ENCODE measurements at regions not wholly inside any gene's neighbourhood (a gene's known extent, or its start where the extent isn't known, plus 50 kb on each side); places are given as distances from the start of the nearest gene placed in this dataset.

DNA sequence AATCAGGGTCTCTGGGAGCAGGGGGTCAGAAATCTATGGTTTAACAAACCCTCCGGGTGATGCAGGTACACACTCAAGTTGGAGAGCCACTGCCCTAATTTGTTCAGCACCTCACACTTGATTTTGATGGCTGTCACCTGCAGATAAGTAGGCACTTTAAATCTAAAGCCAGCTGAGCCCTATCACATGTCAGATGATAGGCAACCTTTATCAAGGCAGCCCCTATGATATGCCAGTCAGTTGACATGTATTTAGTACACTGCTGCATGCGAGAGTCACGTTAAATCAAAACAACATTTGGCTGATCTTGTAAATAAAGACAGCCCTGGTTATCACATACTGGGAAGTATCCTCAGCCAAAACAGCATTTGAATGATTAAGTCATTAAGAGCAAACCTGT, 104.4 kb upstream of the MCTP2 start (continued):
- TF ChIP-seq, protein P1, sequence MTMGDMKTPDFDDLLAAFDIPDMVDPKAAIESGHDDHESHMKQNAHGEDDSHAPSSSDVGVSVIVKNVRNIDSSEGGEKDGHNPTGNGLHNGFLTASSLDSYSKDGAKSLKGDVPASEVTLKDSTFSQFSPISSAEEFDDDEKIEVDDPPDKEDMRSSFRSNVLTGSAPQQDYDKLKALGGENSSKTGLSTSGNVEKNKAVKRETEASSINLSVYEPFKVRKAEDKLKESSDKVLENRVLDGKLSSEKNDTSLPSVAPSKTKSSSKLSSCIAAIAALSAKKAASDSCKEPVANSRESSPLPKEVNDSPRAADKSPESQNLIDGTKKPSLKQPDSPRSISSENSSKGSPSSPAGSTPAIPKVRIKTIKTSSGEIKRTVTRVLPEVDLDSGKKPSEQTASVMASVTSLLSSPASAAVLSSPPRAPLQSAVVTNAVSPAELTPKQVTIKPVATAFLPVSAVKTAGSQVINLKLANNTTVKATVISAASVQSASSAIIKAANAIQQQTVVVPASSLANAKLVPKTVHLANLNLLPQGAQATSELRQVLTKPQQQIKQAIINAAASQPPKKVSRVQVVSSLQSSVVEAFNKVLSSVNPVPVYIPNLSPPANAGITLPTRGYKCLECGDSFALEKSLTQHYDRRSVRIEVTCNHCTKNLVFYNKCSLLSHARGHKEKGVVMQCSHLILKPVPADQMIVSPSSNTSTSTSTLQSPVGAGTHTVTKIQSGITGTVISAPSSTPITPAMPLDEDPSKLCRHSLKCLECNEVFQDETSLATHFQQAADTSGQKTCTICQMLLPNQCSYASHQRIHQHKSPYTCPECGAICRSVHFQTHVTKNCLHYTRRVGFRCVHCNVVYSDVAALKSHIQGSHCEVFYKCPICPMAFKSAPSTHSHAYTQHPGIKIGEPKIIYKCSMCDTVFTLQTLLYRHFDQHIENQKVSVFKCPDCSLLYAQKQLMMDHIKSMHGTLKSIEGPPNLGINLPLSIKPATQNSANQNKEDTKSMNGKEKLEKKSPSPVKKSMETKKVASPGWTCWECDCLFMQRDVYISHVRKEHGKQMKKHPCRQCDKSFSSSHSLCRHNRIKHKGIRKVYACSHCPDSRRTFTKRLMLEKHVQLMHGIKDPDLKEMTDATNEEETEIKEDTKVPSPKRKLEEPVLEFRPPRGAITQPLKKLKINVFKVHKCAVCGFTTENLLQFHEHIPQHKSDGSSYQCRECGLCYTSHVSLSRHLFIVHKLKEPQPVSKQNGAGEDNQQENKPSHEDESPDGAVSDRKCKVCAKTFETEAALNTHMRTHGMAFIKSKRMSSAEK (CRISPR knock-in tag; IDR thresholded peaks at IDR 0.05; ENCODE audit: borderline replicate concordance): no peak
- TF ChIP-seq, protein P2, sequence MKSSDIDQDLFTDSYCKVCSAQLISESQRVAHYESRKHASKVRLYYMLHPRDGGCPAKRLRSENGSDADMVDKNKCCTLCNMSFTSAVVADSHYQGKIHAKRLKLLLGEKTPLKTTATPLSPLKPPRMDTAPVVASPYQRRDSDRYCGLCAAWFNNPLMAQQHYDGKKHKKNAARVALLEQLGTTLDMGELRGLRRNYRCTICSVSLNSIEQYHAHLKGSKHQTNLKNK (CRISPR knock-in tag; IDR thresholded peaks at IDR 0.05): no peak
- TF ChIP-seq ZNF138 (CRISPR knock-in tag; conservative IDR thresholded peaks at IDR 0.05) (no peak), NR2C2 (CRISPR knock-in tag; IDR thresholded peaks at IDR 0.05) (no peak), SMAD4 (CRISPR knock-in tag; IDR thresholded peaks at IDR 0.05) (no peak), FOXK1 (CRISPR knock-in tag; IDR thresholded peaks at IDR 0.05) (no peak), RELA (CRISPR knock-in tag; IDR thresholded peaks at IDR 0.05; ENCODE audit: borderline replicate concordance) (no peak), JUN (CRISPR knock-in tag; IDR thresholded peaks at IDR 0.05) (no peak)
- TF ChIP-seq, protein P3, sequence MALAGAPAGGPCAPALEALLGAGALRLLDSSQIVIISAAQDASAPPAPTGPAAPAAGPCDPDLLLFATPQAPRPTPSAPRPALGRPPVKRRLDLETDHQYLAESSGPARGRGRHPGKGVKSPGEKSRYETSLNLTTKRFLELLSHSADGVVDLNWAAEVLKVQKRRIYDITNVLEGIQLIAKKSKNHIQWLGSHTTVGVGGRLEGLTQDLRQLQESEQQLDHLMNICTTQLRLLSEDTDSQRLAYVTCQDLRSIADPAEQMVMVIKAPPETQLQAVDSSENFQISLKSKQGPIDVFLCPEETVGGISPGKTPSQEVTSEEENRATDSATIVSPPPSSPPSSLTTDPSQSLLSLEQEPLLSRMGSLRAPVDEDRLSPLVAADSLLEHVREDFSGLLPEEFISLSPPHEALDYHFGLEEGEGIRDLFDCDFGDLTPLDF (CRISPR knock-in tag; IDR thresholded peaks at IDR 0.05): no peak

DNA sequence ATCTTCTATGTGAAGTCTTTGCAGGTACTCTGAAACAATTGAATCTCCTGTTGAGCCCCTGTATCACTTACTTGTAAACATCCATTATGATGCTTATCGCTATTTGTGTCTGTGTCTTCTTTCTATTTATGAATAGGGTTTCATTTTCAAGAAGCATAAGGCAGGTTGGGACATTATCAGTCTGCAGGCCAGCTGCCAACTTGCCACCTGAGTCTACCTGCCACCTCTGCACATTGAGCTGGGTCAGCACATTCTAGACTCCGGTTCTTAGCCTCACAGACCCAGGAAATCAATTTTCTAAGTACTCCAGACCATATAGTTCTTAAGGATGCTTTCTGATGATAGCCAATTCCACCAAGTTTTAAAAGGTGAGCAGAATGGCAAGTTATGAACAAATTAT, 105.7 kb upstream of the MCTP2 start:
- POLR2A ChIA-PET: no interaction called here
- Mint-ChIP-seq H3K27me3 (ENCODE audit: low read depth) (no peaks in the 10 kb centered on the region; the same call in 1 of the 2 replicates), H3K9me3 (peaks cover 5% of the 10 kb centered on the region)

DNA sequence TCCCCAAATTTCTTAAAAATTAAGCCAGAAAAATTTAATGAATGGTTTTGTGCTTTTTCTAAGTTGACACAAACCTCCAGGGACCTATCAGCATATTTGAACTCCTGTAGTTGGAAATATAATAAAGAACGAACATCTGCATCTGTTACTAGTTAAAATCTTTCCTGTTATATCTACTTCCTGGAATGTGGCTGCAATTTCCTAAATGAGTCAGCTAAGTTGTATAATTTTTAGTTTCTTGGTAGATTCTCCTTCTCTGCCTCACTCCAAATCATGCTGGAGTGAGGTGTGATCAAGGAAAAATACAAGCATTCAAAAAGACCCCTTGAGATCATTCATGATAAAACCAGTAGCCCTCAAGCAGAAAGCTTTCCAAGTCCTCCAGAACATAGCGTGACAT, 106.2 kb upstream of the MCTP2 start:
- POLR2A ChIA-PET: no interaction called here
- Mint-ChIP-seq H3K4me1 (peaks cover 33% of the 10 kb centered on the region), H3K27ac (no peak overlapping the region), H3K36me3 (no peaks in the 10 kb centered on the region), H3K9me3 (peaks cover 5% of the 10 kb centered on the region), H3K27me3 (ENCODE audit: low read depth) (no peaks in the 10 kb centered on the region; the same call in 1 of the 2 replicates), H3K4me3 (no peak overlapping the region)
- DNase-seq (ENCODE audit: low spot score) (no peak), ATAC-seq (no peak)
- CTCF ChIA-PET: no interaction called here
- TF ChIP-seq, protein P4, sequence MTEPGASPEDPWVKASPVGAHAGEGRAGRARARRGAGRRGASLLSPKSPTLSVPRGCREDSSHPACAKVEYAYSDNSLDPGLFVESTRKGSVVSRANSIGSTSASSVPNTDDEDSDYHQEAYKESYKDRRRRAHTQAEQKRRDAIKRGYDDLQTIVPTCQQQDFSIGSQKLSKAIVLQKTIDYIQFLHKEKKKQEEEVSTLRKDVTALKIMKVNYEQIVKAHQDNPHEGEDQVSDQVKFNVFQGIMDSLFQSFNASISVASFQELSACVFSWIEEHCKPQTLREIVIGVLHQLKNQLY (CRISPR knock-in tag; IDR thresholded peaks at IDR 0.05): no peak
- TF ChIP-seq, protein P5, sequence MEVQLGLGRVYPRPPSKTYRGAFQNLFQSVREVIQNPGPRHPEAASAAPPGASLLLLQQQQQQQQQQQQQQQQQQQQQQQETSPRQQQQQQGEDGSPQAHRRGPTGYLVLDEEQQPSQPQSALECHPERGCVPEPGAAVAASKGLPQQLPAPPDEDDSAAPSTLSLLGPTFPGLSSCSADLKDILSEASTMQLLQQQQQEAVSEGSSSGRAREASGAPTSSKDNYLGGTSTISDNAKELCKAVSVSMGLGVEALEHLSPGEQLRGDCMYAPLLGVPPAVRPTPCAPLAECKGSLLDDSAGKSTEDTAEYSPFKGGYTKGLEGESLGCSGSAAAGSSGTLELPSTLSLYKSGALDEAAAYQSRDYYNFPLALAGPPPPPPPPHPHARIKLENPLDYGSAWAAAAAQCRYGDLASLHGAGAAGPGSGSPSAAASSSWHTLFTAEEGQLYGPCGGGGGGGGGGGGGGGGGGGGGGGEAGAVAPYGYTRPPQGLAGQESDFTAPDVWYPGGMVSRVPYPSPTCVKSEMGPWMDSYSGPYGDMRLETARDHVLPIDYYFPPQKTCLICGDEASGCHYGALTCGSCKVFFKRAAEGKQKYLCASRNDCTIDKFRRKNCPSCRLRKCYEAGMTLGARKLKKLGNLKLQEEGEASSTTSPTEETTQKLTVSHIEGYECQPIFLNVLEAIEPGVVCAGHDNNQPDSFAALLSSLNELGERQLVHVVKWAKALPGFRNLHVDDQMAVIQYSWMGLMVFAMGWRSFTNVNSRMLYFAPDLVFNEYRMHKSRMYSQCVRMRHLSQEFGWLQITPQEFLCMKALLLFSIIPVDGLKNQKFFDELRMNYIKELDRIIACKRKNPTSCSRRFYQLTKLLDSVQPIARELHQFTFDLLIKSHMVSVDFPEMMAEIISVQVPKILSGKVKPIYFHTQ (CRISPR knock-in tag; IDR thresholded peaks at IDR 0.05): no peak
- TF ChIP-seq MYBL2 (CRISPR knock-in tag; IDR thresholded peaks at IDR 0.05): no peak
- no peak for TF ChIP-seq RORB (CRISPR knock-in tag; IDR thresholded peaks at IDR 0.05)
- TF ChIP-seq, protein P6, sequence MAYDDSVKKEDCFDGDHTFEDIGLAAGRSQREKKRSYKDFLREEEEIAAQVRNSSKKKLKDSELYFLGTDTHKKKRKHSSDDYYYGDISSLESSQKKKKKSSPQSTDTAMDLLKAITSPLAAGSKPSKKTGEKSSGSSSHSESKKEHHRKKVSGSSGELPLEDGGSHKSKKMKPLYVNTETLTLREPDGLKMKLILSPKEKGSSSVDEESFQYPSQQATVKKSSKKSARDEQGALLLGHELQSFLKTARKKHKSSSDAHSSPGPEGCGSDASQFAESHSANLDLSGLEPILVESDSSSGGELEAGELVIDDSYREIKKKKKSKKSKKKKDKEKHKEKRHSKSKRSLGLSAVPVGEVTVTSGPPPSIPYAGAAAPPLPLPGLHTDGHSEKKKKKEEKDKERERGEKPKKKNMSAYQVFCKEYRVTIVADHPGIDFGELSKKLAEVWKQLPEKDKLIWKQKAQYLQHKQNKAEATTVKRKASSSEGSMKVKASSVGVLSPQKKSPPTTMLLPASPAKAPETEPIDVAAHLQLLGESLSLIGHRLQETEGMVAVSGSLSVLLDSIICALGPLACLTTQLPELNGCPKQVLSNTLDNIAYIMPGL (CRISPR knock-in tag; IDR thresholded peaks at IDR 0.05): no peak
- TF ChIP-seq SMAD4 (CRISPR knock-in tag; IDR thresholded peaks at IDR 0.05): no peak
- no peak for TF ChIP-seq ETV6 (CRISPR knock-in tag; IDR thresholded peaks at IDR 0.05)

More for the DNA sequence above, 105.7 kb upstream of the MCTP2 start:
- DNase-seq (ENCODE audit: low spot score) (no peak), ATAC-seq (no peak)
- no peaks in the 10 kb centered on the region for H3K36me3 Mint-ChIP-seq
- no peak overlapping the region for H3K27ac Mint-ChIP-seq
- CTCF ChIA-PET: no interaction called here
- H3K4me3 Mint-ChIP-seq: no peak overlapping the region
- TF ChIP-seq ZNF671 (CRISPR knock-in tag; IDR thresholded peaks at IDR 0.05) (no peak), RELA (CRISPR knock-in tag; IDR thresholded peaks at IDR 0.05; ENCODE audit: borderline replicate concordance) (no peak), ZNF121 (CRISPR knock-in tag; IDR thresholded peaks at IDR 0.05) (no peak), OVOL2 (CRISPR knock-in tag; IDR thresholded peaks at IDR 0.05; ENCODE audit: borderline replicate concordance) (no peak), ETV6 (CRISPR knock-in tag; IDR thresholded peaks at IDR 0.05) (no peak), CBFB (CRISPR knock-in tag; IDR thresholded peaks at IDR 0.05; ENCODE audit: low read depth) (no peak)
- TF ChIP-seq, protein P7, sequence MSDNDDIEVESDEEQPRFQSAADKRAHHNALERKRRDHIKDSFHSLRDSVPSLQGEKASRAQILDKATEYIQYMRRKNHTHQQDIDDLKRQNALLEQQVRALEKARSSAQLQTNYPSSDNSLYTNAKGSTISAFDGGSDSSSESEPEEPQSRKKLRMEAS (CRISPR knock-in tag; IDR thresholded peaks at IDR 0.05): no peak
- TF ChIP-seq, protein P8, sequence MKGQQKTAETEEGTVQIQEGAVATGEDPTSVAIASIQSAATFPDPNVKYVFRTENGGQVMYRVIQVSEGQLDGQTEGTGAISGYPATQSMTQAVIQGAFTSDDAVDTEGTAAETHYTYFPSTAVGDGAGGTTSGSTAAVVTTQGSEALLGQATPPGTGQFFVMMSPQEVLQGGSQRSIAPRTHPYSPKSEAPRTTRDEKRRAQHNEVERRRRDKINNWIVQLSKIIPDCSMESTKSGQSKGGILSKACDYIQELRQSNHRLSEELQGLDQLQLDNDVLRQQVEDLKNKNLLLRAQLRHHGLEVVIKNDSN (CRISPR knock-in tag; IDR thresholded peaks at IDR 0.05): no peak
- TF ChIP-seq, protein P9, sequence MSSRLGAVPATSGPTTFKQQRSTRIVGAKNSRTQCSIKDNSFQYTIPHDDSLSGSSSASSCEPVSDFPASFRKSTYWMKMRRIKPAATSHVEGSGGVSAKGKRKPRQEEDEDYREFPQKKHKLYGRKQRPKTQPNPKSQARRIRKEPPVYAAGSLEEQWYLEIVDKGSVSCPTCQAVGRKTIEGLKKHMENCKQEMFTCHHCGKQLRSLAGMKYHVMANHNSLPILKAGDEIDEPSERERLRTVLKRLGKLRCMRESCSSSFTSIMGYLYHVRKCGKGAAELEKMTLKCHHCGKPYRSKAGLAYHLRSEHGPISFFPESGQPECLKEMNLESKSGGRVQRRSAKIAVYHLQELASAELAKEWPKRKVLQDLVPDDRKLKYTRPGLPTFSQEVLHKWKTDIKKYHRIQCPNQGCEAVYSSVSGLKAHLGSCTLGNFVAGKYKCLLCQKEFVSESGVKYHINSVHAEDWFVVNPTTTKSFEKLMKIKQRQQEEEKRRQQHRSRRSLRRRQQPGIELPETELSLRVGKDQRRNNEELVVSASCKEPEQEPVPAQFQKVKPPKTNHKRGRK (CRISPR knock-in tag; IDR thresholded peaks at IDR 0.05; ENCODE audit: borderline replicate concordance): no peak
- H3K4me1 Mint-ChIP-seq: peaks cover 33% of the 10 kb centered on the region
